HUDEP-2 (cell line): ENCODE measurements at regions not wholly inside any gene's neighbourhood (a gene's known extent, or its start where the extent isn't known, plus 50 kb on each side); places are given as distances from the start of the nearest gene placed in this dataset.
A peak's percentile ranks its signal among the peaks of the same experiment; 100 is the strongest.

ENCODE experiments used
- DNase-seq, 76 experiments: peaks; one replicate each; lab custom pipeline; 2025; ENCODE audit not compliant: unreplicated experiment in 76 of 76; lab: John Stamatoyannopoulos, UW

GRCh38 chr7:36086571-36086970 is 66.5 kb upstream of the EEPD1 start:
- no peak for DNase-seq

- no peak for DNase-seq
These were observed 64.5 kb upstream of the EEPD1 start for GRCh38 chr7:36088553-36088952.

GRCh38 chr7:36088966-36089365 is 64.1 kb upstream of the EEPD1 start:
- DNase-seq: no peak

GRCh38 chr7:36090976-36091873 is 61.8 kb upstream of the EEPD1 start:
- no peak for DNase-seq

GRCh38 chr7:36091874-36092176 is 61.2 kb upstream of the EEPD1 start:
- DNase-seq: no peak

GRCh38 chr7:36092221-36092771 is 60.8 kb upstream of the EEPD1 start:
- peak in 3 of 76 experiments; percentile 4 to 12 (median 4) for DNase-seq

GRCh38 chr7:36096460-36097095 is 56.5 kb upstream of the EEPD1 start:
- no peak for DNase-seq

- DNase-seq: no peak
These were observed 55.0 kb upstream of the EEPD1 start for GRCh38 chr7:36098096-36098495.

GRCh38 chr7:36100226-36100625 is 52.8 kb upstream of the EEPD1 start:
- DNase-seq: no peak

GRCh38 chr7:36100634-36101033 is 52.4 kb upstream of the EEPD1 start:
- no peak for DNase-seq
